NCI-H2196 (cell line): ENCODE measurements at regions not wholly inside any gene's neighbourhood (a gene's known extent, or its start where the extent isn't known, plus 50 kb on each side); places are given as distances from the start of the nearest gene placed in this dataset.

ENCODE experiments used
- DNase-seq: peaks from one replicate; lab custom pipeline; 2025; ENCODE audit not compliant: unreplicated experiment; lab: John Stamatoyannopoulos, UW

- DNase-seq: no peak
Measured at GRCh38 chr21:43364261-43364510, 62.7 kb downstream of the SIK1 start.

- DNase-seq: no peak
Measured at GRCh38 chr21:43363506-43364260, 63.2 kb downstream of the SIK1 start.

DNA sequence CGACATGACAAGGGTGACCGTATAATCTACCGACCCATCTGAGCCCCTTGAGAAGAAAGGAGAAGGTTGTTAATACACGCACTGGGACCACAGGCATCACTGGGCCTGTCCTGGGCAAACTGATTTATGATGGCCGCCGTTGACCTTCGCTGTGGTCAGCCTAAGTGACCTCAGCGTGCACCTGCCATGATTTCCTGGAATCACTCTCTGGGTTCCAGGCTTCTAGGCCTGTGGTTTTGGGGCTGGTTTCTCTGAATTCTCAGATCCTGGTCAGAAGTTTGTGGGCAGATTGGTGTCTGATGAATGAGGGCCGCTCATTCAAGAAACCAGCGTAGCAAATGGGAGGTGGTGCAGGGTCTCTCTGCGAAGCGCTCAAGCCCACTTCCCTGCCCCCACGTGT is 64.0 kb downstream of the SIK1 start:
- DNase-seq: peak; percentile 34

DNA sequence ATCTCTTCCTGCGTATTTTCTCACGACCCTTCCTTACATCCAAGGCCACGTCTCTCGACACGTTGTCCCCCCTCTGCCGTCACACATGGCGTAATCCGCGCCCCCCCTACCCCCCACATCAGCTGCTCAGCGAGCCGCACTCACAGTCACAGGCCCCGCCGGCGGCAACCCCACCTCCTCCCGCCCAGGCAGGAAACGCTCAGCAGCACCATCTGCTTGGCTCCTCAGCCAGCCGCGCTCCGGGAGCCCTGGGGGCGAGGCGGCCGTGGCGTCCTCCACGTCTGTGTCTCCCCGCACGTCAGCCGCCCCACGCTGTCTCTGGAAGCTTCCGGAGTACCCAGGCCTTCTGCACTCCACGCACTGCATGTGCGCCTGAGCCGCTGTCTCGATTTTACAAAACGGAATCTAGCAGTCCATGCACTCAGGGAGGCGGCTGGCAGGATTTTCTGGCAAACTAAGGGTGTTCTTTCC is 64.6 kb downstream of the SIK1 start:
- DNase-seq: peak; percentile 79

GRCh38 chr21:43361493-43362296 is 65.2 kb downstream of the SIK1 start:
- DNase-seq: peak; percentile 27

DNA sequence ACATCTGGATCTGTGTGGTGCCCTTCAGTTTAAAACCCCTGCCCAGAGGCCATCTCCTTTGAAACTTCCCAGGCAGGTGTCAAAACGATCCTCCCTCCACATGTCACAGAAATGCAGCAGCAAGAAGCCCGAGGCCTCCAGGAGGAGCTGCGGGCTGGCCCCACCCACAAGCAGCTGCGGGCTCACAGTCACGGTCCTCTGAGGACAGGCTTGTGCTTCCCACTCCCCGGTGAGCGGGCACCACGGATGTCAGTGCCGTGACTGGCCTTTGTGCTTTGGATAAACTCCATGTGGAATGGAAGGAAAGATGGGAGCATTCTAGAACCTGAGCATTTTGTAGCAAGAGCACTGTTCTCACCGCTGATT is 65.8 kb downstream of the SIK1 start:
- peak; percentile 66 for DNase-seq

GRCh38 chr21:43360441-43361126 is 66.3 kb downstream of the SIK1 start:
- DNase-seq: no peak

- peak; percentile 42 for DNase-seq
Measured at GRCh38 chr21:43358940-43359822, 67.8 kb downstream of the SIK1 start.

DNA sequence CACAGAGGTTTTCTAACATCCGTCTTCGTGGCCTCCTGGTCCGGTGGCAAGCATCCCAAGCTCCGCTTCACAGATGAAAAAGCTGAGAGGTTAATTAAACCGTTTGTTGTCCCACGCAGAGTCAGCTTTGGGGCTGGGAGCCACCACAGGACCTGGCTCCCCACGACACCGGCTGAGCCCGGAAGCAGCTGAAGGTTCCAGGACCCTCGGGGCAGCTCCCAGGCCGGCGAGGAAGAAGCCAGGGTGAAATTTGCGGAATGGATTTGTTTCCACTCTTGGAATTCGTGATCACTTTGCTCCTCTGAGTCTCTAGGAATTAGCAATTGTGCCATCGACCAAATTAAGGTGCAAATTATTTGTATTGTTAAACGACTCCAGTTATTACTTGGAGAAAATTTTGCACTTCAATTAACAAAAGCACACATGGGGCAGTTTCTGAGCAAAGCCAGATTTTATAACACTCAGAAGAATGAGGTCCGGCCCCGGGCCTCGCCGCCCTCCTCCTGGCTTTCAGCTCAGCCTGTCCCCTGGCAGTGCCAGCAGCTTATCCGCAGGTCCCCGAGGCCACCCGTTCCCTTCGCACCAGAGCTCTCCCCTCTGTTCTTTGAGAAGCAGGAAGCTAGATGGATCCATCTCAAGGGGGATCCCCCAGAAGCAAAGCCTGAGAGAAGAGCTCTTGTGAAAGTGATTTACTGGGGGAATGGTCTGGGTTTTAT is 69.1 kb downstream of the SIK1 start:
- DNase-seq: no peak

GRCh38 chr21:43355925-43356289 is 71.0 kb downstream of the SIK1 start:
- DNase-seq: no peak

DNA sequence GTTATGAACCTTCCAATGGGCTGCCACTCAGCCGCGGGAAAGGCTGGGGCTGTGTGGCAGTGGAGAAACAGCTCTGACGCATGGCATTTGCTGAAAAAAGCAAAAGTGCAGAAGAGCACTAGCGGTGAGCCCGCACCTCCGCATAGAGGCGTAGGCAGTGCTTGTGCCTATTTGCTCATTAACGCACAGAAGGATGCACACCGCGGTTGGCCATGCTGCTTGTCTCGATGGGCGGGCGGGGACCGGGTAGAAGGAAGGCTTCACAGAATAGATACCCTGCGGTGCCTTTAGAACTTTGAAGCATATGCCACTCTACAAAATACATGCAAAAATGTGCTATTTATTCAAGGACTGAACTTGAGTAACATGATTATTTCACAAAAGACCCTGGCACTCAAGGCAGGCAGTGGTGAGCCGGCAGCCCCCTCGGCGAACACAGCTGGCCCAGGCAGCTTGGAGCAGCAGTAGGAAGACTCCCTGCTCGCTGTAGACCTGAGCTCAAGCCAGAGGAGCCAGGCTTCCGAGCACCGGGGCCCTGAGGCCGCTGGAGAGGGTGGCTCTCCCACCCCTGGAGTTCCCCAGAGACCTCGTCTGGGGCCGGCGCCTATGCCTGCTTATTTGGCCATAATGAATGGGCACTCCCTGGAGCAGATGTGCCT is 71.5 kb downstream of the SIK1 start:
- no peak for DNase-seq

GRCh38 chr21:43354666-43355065 is 72.3 kb downstream of the SIK1 start:
- DNase-seq: no peak

- no peak for DNase-seq
Measured at GRCh38 chr21:43354026-43354420, 72.9 kb downstream of the SIK1 start.

- DNase-seq: no peak
Measured at GRCh38 chr21:43353282-43354025, 73.5 kb downstream of the SIK1 start.

DNA sequence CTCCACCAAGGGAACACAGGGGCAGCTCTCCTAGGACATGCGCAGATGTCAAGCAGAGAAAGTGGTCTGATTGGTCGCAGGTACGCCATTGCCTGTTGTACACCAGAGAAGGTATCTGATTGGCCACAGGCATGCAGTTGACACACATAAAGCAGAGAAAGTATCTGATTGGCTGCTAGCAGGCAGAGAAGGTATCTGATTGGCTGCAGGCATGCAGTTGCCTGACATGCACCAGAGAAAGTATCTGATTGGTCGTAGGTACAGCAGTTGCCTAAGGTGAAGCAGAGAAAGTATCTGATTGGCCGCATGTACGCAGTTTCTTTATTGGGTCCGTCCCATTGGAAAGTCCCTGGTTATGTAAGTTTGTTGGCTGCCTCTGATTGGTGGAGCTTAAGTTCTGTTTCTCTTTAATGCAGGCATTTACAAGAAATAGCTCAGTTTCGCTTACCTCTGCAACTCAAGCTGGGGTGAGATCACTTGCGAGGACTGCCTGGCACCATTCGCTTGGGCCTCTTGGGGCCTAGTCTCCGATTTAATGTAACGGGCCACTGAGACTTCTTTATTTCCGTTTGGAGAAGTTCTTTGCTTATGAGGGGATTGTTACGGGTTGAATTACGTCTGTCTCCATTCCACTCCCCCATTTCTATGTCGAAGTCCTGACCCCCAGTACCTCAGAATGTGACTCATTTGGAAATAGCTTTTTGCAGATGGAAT is 74.2 kb downstream of the SIK1 start:
- DNase-seq: no peak

- DNase-seq: no peak
Measured at GRCh38 chr21:43352154-43352537, 74.8 kb downstream of the SIK1 start.

- no peak for DNase-seq
Measured at GRCh38 chr21:43351501-43352153, 75.3 kb downstream of the SIK1 start.

GRCh38 chr21:43349644-43350043 is 77.3 kb downstream of the SIK1 start:
- DNase-seq: no peak
